Trophoblast cell (in vitro differentiated cells and primary cell): ENCODE measurements at regions not wholly inside any gene's neighbourhood (a gene's known extent, or its start where the extent isn't known, plus 50 kb on each side); places are given as distances from the start of the nearest gene placed in this dataset.

Experiments
- DNase-seq, 2 donors: peaks; one replicate each; pipeline ENCODE4 v3.0.0-alpha.2; 2016
- H2AFZ ChIP-seq: 2 replicates; pipeline ENCODE4 v1.6.1; 2013; ENCODE audit warnings: low read length, moderate library complexity, mild to moderate bottlenecking; ENCODE audit not compliant: insufficient read depth, poor library complexity
- H2AK5ac ChIP-seq: 2 replicates; pipeline ENCODE4 v1.6.1; 2013; ENCODE audit warnings: mild to moderate bottlenecking, low read length
- H2BK120ac ChIP-seq: 2 replicates; pipeline ENCODE4 v1.6.1; 2013; ENCODE audit warnings: low read length, mild to moderate bottlenecking, moderate library complexity; ENCODE audit not compliant: insufficient read depth, poor library complexity
- H2BK12ac ChIP-seq: 2 replicates; pipeline ENCODE4 v1.6.1; 2013; ENCODE audit warnings: mild to moderate bottlenecking, low read length, moderate library complexity
- H2BK5ac ChIP-seq: 2 replicates; pipeline ENCODE4 v1.6.1; 2013; ENCODE audit warnings: low read length, low read depth, moderate library complexity, mild to moderate bottlenecking; ENCODE audit not compliant: poor library complexity
- H3K14ac ChIP-seq: 2 replicates; pipeline ENCODE4 v1.6.1; 2013; ENCODE audit warnings: mild to moderate bottlenecking, low read length
- H3K18ac ChIP-seq: 2 replicates; pipeline ENCODE4 v1.6.1; 2013; ENCODE audit warnings: mild to moderate bottlenecking, low read length
- H3K23ac ChIP-seq: 2 replicates; pipeline ENCODE4 v1.6.1; 2013; ENCODE audit warnings: low read length
- H3K27ac ChIP-seq: 2 replicates; pipeline ENCODE4 v1.5.1; 2013; ENCODE audit warnings: low read depth, mild to moderate bottlenecking, inconsistent platforms, low read length, moderate library complexity
- H3K27me3 ChIP-seq: 2 replicates; pipeline ENCODE4 v1.6.1; 2013; ENCODE audit warnings: inconsistent platforms, mild to moderate bottlenecking, low read length, moderate library complexity; ENCODE audit not compliant: insufficient read depth
- H3K36me3 ChIP-seq, 2 experiments: 1 replicate in 1 of 2; 2 replicates in 1 of 2; pipeline ENCODE4 v1.6.1; 2013; ENCODE audit warnings: low read length in 2 of 2, mild to moderate bottlenecking in 2 of 2, moderate library complexity in 1 of 2; ENCODE audit not compliant: insufficient read depth in 2 of 2, control insufficient read depth in 1 of 2
- H3K4ac ChIP-seq: 2 replicates; pipeline ENCODE4 v1.6.1; 2013; ENCODE audit warnings: low read depth, mild to moderate bottlenecking, low read length, moderate library complexity
- H3K4me1 ChIP-seq, 2 experiments: 1 replicate in 1 of 2; 2 replicates in 1 of 2; pipeline ENCODE4 v1.6.1; 2013; ENCODE audit warnings: low read length in 2 of 2, mild to moderate bottlenecking in 2 of 2, moderate library complexity in 1 of 2; ENCODE audit not compliant: insufficient read depth in 2 of 2, control insufficient read depth in 1 of 2
- H3K4me2 ChIP-seq: 2 replicates; pipeline ENCODE4 v1.6.1; 2013; ENCODE audit warnings: inconsistent platforms, mild to moderate bottlenecking, low read length, moderate library complexity
- H3K4me3 ChIP-seq: 2 replicates; pipeline ENCODE4 v1.5.1; 2013; ENCODE audit warnings: mild to moderate bottlenecking, low read depth, low read length, inconsistent platforms
- H3K79me1 ChIP-seq: one replicate; pipeline ENCODE4 v1.6.1; 2013; ENCODE audit warnings: low read length
- H3K79me2 ChIP-seq: 2 replicates; pipeline ENCODE4 v1.6.1; 2013; ENCODE audit warnings: low read length, mild to moderate bottlenecking; ENCODE audit not compliant: control insufficient read depth, insufficient read depth, poor library complexity
- H3K9ac ChIP-seq: 2 replicates; pipeline ENCODE4 v1.6.1; 2013; ENCODE audit warnings: mild to moderate bottlenecking, low read length
- H3K9me3 ChIP-seq: 2 replicates; pipeline ENCODE4 v1.6.1; 2013; ENCODE audit warnings: low read depth, mild to moderate bottlenecking, control low read depth, inconsistent platforms, low read length; ENCODE audit not compliant: insufficient read depth
- H4K12ac ChIP-seq: 2 replicates; pipeline ENCODE4 v1.6.1; 2013; ENCODE audit warnings: low read depth, mild to moderate bottlenecking, low read length, moderate library complexity
- H4K8ac ChIP-seq: 2 replicates; pipeline ENCODE4 v1.6.1; 2013; ENCODE audit warnings: low read depth, mild to moderate bottlenecking, low read length, moderate library complexity
- H4K91ac ChIP-seq: one replicate; pipeline ENCODE4 v1.6.1; 2013; ENCODE audit warnings: low read depth, mild to moderate bottlenecking, low read length, moderate library complexity
- WGBS: extraction: QIAGEN DNeasy Blood & Tissue Kit; methylation state at CpG from one replicate; pipeline ENCODE4 v1.1.7; 2013; ENCODE audit warnings: missing lambda C conversion rate; ENCODE audit not compliant: insufficient read length, insufficient coverage; ENCODE audit errors: extremely low coverage; 5-methylcytosine and 5-hydroxymethylcytosine counted together

DNA sequence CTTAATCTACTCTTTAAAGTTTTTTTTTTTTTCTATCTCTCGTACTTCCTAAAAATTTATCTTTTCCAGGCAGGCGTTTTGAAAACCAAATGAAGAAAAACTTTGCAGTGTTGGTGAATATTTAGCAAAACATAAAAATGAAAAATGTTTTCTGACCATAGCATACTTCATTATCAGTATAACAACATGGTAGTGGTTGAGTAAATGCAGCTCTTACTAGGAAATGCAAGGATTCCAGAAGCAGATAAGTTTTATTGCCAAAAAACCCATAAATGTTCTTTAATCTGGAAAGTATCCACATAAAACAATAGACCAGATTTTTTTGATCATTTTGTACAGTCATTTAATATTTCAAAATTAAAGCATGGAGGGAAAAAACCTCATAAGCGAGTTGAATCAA is 136.9 kb upstream of the GUCY1A1 start:
- H2BK5ac ChIP-seq, result no peak overlapping the region
- no CpG with 5 or more reads among the region's 3 CpGs for WGBS
- no peak overlapping the region for H2BK12ac ChIP-seq
- no peak overlapping the region for H3K18ac ChIP-seq
- no peak overlapping the region for H4K91ac ChIP-seq
- H3K9ac ChIP-seq, result no peak overlapping the region
- no peak overlapping the region for H4K12ac ChIP-seq
- no peak overlapping the region for H3K4me3 ChIP-seq
- H3K27me3 ChIP-seq, result no peaks in the 10 kb centered on the region
- no peak overlapping the region for H2AFZ ChIP-seq
- no peak overlapping the region for H4K8ac ChIP-seq
- no peaks in the 10 kb centered on the region for H3K36me3 ChIP-seq
- no peak overlapping the region for H3K23ac ChIP-seq
- no peak for DNase-seq
- peaks cover 2% of the 10 kb centered on the region for H3K79me1 ChIP-seq
- no peak overlapping the region for H2BK120ac ChIP-seq
- no peaks in the 10 kb centered on the region for H3K79me2 ChIP-seq
- H3K4ac ChIP-seq, result no peak overlapping the region
- H2AK5ac ChIP-seq, result no peak overlapping the region
- H3K9me3 ChIP-seq, result no peaks in the 10 kb centered on the region
- H3K4me2 ChIP-seq, result no peak overlapping the region
- H3K14ac ChIP-seq, result no peak overlapping the region
- no peak overlapping the region for H3K27ac ChIP-seq
- H3K4me1 ChIP-seq, result peaks cover 2 to 6% of the 10 kb centered on the region in 2 experiments

- no peaks in the 10 kb centered on the region for H3K36me3 ChIP-seq
- H3K23ac ChIP-seq, result no peak overlapping the region
- no peaks in the 10 kb centered on the region for H3K9me3 ChIP-seq
- H2BK120ac ChIP-seq, result no peak overlapping the region
- no peaks in the 10 kb centered on the region for H3K79me2 ChIP-seq
- H2BK12ac ChIP-seq, result no peak overlapping the region
- WGBS, result no CpG with 5 or more reads among the region's 3 CpGs
- no peak for DNase-seq
- H4K8ac ChIP-seq, result no peak overlapping the region
- H3K14ac ChIP-seq, result no peak overlapping the region
- H4K12ac ChIP-seq, result no peak overlapping the region
- no peak overlapping the region for H3K9ac ChIP-seq
- no peak overlapping the region for H2BK5ac ChIP-seq
- peaks cover 2% of the 10 kb centered on the region for H3K79me1 ChIP-seq
- no peak overlapping the region for H3K27ac ChIP-seq
- H2AFZ ChIP-seq, result no peak overlapping the region
- peaks cover 2 to 6% of the 10 kb centered on the region in 2 experiments for H3K4me1 ChIP-seq
- H3K18ac ChIP-seq, result no peak overlapping the region
- H3K4me2 ChIP-seq, result no peak overlapping the region
- no peaks in the 10 kb centered on the region for H3K27me3 ChIP-seq
- H3K4me3 ChIP-seq, result no peak overlapping the region
- no peak overlapping the region for H4K91ac ChIP-seq
- H3K4ac ChIP-seq, result no peak overlapping the region
- no peak overlapping the region for H2AK5ac ChIP-seq
Observed at GRCh38 chr4:155529272-155529671, 137.4 kb upstream of the GUCY1A1 start.

DNA sequence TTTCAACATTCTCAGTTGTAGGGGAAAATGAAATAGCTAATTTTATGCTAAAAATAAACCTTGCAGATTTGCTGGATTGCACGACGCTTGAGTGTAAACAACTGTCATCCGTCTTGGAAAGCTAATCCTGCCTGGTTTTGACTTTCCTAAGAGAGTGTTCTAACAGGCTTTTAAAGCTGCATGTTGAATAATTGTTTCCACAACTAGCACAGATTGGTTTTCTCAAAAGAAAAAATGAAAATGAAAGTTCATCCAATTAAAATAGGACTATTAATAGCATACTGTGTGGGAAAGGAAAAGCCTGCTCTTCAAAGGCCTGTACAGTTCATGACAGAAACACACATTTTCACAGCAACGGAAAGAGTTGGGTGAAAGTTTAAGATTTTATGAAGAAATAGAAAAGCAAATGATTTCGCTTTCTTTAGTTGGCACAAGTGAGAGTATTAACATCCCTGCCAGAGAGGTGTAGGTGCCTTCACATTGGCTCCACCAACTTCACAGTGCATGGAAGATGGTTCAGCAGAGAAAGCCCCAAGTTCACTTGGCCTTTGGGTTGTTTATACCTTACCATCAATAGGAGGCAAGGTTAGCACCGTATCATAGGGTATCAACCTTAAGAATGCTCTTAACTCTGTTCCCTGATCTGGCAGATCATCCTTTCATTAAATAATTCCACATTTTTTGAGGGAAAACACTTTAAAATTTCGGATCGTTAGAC is 140.0 kb upstream of the GUCY1A1 start:
- H2BK12ac ChIP-seq, result no peak overlapping the region
- no peak overlapping the region for H3K4me3 ChIP-seq
- no peak overlapping the region for H3K27ac ChIP-seq
- H3K27me3 ChIP-seq, result no peaks in the 10 kb centered on the region
- no peak overlapping the region for H4K8ac ChIP-seq
- no peak overlapping the region for H3K9ac ChIP-seq
- no peak overlapping the region for H4K12ac ChIP-seq
- no peaks in the 10 kb centered on the region for H3K9me3 ChIP-seq
- H3K4ac ChIP-seq, result no peak overlapping the region
- H3K79me1 ChIP-seq, result no peaks in the 10 kb centered on the region
- no peak overlapping the region for H3K23ac ChIP-seq
- H2BK5ac ChIP-seq, result no peak overlapping the region
- no CpG with 5 or more reads among the region's 8 CpGs for WGBS
- no peaks in the 10 kb centered on the region for H3K79me2 ChIP-seq
- H2BK120ac ChIP-seq, result no peak overlapping the region
- no peak overlapping the region for H3K14ac ChIP-seq
- H4K91ac ChIP-seq, result no peak overlapping the region
- no peak overlapping the region for H3K18ac ChIP-seq
- H2AK5ac ChIP-seq, result no peak overlapping the region
- H3K4me2 ChIP-seq, result no peak overlapping the region
- H3K36me3 ChIP-seq, result no peaks in the 10 kb centered on the region
- DNase-seq, result no peak
- no peaks in the 10 kb centered on the region for H3K4me1 ChIP-seq
- no peak overlapping the region for H2AFZ ChIP-seq

- no peak for DNase-seq
- no peaks in the 10 kb centered on the region for H3K79me2 ChIP-seq
Observed at GRCh38 chr4:155524926-155525455, 141.7 kb upstream of the GUCY1A1 start.

More at GRCh38 chr4:155524926-155525455, 141.7 kb upstream of the GUCY1A1 start:
- H3K4me1 ChIP-seq, result no peaks in the 10 kb centered on the region
- H2BK120ac ChIP-seq, result no peak overlapping the region
- no peak overlapping the region for H3K4me3 ChIP-seq
- no peak overlapping the region for H2BK5ac ChIP-seq
- H3K27ac ChIP-seq, result no peak overlapping the region
- no peak overlapping the region for H4K8ac ChIP-seq
- no peak overlapping the region for H2AK5ac ChIP-seq
- no peaks in the 10 kb centered on the region for H3K79me1 ChIP-seq
- H3K27me3 ChIP-seq, result no peaks in the 10 kb centered on the region
- no peak overlapping the region for H4K91ac ChIP-seq
- no peak overlapping the region for H3K4ac ChIP-seq
- H3K9ac ChIP-seq, result no peak overlapping the region
- no peak overlapping the region for H2AFZ ChIP-seq
- no peaks in the 10 kb centered on the region for H3K36me3 ChIP-seq
- no CpG with 5 or more reads among the region's 3 CpGs for WGBS
- H2BK12ac ChIP-seq, result no peak overlapping the region
- no peak overlapping the region for H3K23ac ChIP-seq
- no peak overlapping the region for H4K12ac ChIP-seq
- H3K14ac ChIP-seq, result no peak overlapping the region
- no peak overlapping the region for H3K4me2 ChIP-seq
- no peaks in the 10 kb centered on the region for H3K9me3 ChIP-seq
- no peak overlapping the region for H3K18ac ChIP-seq
